GM12878 (cell line): ENCODE measurements at regions not wholly inside any gene's neighbourhood (a gene's known extent, or its start where the extent isn't known, plus 50 kb on each side); places are given as distances from the start of the nearest gene placed in this dataset.

Experiments used
- ATAC-seq: fragments of 200-7000 bp; cut with Tn5 transposase; 3 replicates; pipeline ENCODE4 v1.9.1; 2020; ENCODE audit warnings: mild to moderate bottlenecking, moderate library complexity
- BruUV-seq: library from RNA; stranded (reverse); fragments of 400-500 nt; replicated peaks from 2 replicates; lab custom pipeline; 2021; lab: Mats Ljungman, UMichigan
- CTCF ChIA-PET: fragments of 300-600 bp; sonication (Branson Sonifier 250); formaldehyde crosslinking; extraction: SDS; loops from one replicate; lab custom pipeline; 2021; ENCODE audit warnings: inconsistent platforms; lab: Yijun Ruan, JAX
- POLR2A ChIA-PET: fragments of 350-600 bp; formaldehyde crosslinking; extraction: SDS; loops from one replicate; lab custom pipeline; 2021; ENCODE audit warnings: inconsistent platforms; lab: Charles Lee
- RAD21 ChIA-PET: fragments of 300-600 bp; sonication (Branson Sonifier 250); formaldehyde crosslinking; loops from one replicate; lab custom pipeline; 2023; ENCODE audit warnings: antibody characterized with exemption; ENCODE audit not compliant: unreplicated experiment; lab: Charles Lee
- SMC1A ChIA-PET: fragments of 300-600 bp; sonication (Branson Sonifier 250); formaldehyde crosslinking; loops from one replicate; lab custom pipeline; 2023; ENCODE audit not compliant: unreplicated experiment, uncharacterized antibody; lab: Charles Lee
- DNase-seq: peaks from one replicate; pipeline ENCODE4 v3.0.0-alpha.2; 2011; ENCODE audit warnings: low read depth, low spot score
- FAIRE-seq: peaks from 3 replicates; lab custom pipeline; 2011; peaks lifted over from hg19 to GRCh38; lab: Jason Lieb, UNC
- H2AFZ ChIP-seq: 2 replicates; pipeline ENCODE4 v1.6.0; 2011; ENCODE audit warnings: low read depth, low read length, control low read depth; ENCODE audit not compliant: control insufficient read depth
- H3K27ac ChIP-seq: 2 replicates; pipeline ENCODE4 v1.5.1; 2011; ENCODE audit warnings: control low read depth; ENCODE audit not compliant: control insufficient read depth, insufficient read depth
- H3K27me3 ChIP-seq, 2 experiments: replicated peaks in 1 of 2; 2 replicates each; pipeline versions ENCODE4 v1.6.0 to v1.6.1; 2011; ENCODE audit warnings: low read length in 1 of 2; ENCODE audit not compliant: control insufficient read depth in 2 of 2, insufficient read depth in 2 of 2
- H3K36me3 ChIP-seq, 2 experiments: 2 replicates each; pipeline ENCODE4 v1.5.1; 2011; ENCODE audit warnings: low read length in 1 of 2; ENCODE audit not compliant: control insufficient read depth in 2 of 2, insufficient read depth in 2 of 2
- H3K4me1 ChIP-seq: 2 replicates; pipeline ENCODE4 v1.6.1; 2011; ENCODE audit warnings: mild to moderate bottlenecking, low read length, moderate library complexity, mixed read lengths; ENCODE audit not compliant: control insufficient read depth, insufficient read depth
- H3K4me2 ChIP-seq: 2 replicates; pipeline ENCODE4 v1.6.0; 2011; ENCODE audit warnings: control low read depth; ENCODE audit not compliant: control insufficient read depth, insufficient read depth
- H3K4me3 ChIP-seq: fragments of 200-600 bp; sonication (generic); 2 replicates; pipeline ENCODE4 v1.5.1; 2016
- H3K79me2 ChIP-seq: 2 replicates; pipeline ENCODE4 v1.6.0; 2011; ENCODE audit warnings: low read length; ENCODE audit not compliant: control insufficient read depth, insufficient read depth
- H3K9ac ChIP-seq: 2 replicates; pipeline ENCODE4 v1.8.0; 2011; ENCODE audit warnings: low read length, control low read depth, mixed read lengths; ENCODE audit not compliant: control insufficient read depth, insufficient read depth
- H3K9me3 ChIP-seq: replicated peaks from 3 replicates; pipeline ENCODE4 v1.5.1; 2011; ENCODE audit warnings: mild to moderate bottlenecking, low read length; ENCODE audit not compliant: control insufficient read depth, insufficient read depth
- H4K20me1 ChIP-seq: 2 replicates; pipeline ENCODE4 v1.6.0; 2011; ENCODE audit not compliant: control insufficient read depth, insufficient read depth
- CEBPB ChIP-seq, 2 experiments: fragments of 150-350 bp in 1 of 2; IDR thresholded peaks; 2 replicates each; pipeline ENCODE4 v1.6.1; 2012 to 2014; ENCODE audit warnings: low read depth in 2 of 2, low read length in 2 of 2, borderline replicate concordance in 1 of 2, inconsistent platforms in 1 of 2
- ESRRA ChIP-seq: IDR thresholded peaks from 2 replicates; pipeline ENCODE4 v1.6.1; 2012; ENCODE audit warnings: mild to moderate bottlenecking, low read length, improper control_type of control experiment
- HDAC6 ChIP-seq: fragments of 200-600 bp; sonication (generic); IDR thresholded peaks from one replicate; pipeline ENCODE4 v1.8.0; 2017; ENCODE audit warnings: antibody characterized with exemption; ENCODE audit not compliant: unreplicated experiment
- IRF3 ChIP-seq: fragments of 450-650 bp; IDR thresholded peaks from 2 replicates; pipeline ENCODE4 v1.6.1; 2014; ENCODE audit warnings: mild to moderate bottlenecking
- KLF5 ChIP-seq: fragments of 450-650 bp; IDR thresholded peaks from 2 replicates; pipeline ENCODE4 v1.6.1; 2014; ENCODE audit warnings: mild to moderate bottlenecking; ENCODE audit not compliant: partially characterized antibody
- MXI1 ChIP-seq: fragments of 150-350 bp; IDR thresholded peaks from 2 replicates; pipeline ENCODE4 v1.6.1; 2011; ENCODE audit warnings: low read depth, mild to moderate bottlenecking, inconsistent platforms, low read length, improper control_type of control experiment
- RAD51 ChIP-seq: fragments of 450-650 bp; IDR thresholded peaks from 2 replicates; pipeline ENCODE4 v1.6.1; 2016; ENCODE audit warnings: moderate library complexity, mild to moderate bottlenecking, inconsistent platforms
- SREBF1 ChIP-seq: IDR thresholded peaks from 2 replicates; pipeline ENCODE4 v1.6.1; 2012; ENCODE audit warnings: mild to moderate bottlenecking, low read length
- TCF7 ChIP-seq: IDR thresholded peaks from 2 replicates; pipeline ENCODE4 v1.6.1; 2014; ENCODE audit warnings: antibody characterized with exemption, borderline replicate concordance
- WRNIP1 ChIP-seq: IDR thresholded peaks from 2 replicates; pipeline ENCODE4 v1.6.1; 2011; ENCODE audit warnings: low read depth, low read length, improper control_type of control experiment, borderline replicate concordance
- YY1 ChIP-seq: IDR thresholded peaks from 2 replicates; pipeline ENCODE4 v1.6.1; 2011; ENCODE audit warnings: low read depth, mild to moderate bottlenecking, low read length
- WGBS: methylation state at CpG from one replicate; pipeline ENCODE4 v1.1.6; 2016; ENCODE audit warnings: low lambda C conversion rate; ENCODE audit not compliant: insufficient replicate concordance, insufficient coverage; ENCODE audit errors: missing lambda C conversion rate; 5-methylcytosine and 5-hydroxymethylcytosine counted together
- in situ Hi-C: fragments of 300-500 bp; cut with MboI; formaldehyde crosslinking; loops from 9 replicates; pipeline ENCODE4 v1.14.3; 2018; ENCODE audit warnings: mixed read lengths
- intact Hi-C: fragments of 100-400 bp; cut with micrococcal nuclease; formaldehyde crosslinking; loops from one replicate; pipeline ENCODE4 v1.14.2; 2022; ENCODE audit not compliant: unreplicated experiment

GRCh38 chr13:104086210-104086609, 1020.0 kb upstream of the SLC10A2 start:
- Histone ChIP-seq H3K27ac (no peak overlapping the region), H4K20me1 (no peaks in the 10 kb centered on the region), H3K4me2 (no peak overlapping the region), H3K9me3 (no peaks in the 10 kb centered on the region), H3K4me1 (no peaks in the 10 kb centered on the region), H3K9ac (no peak overlapping the region), H2AFZ (no peak overlapping the region), H3K79me2 (no peaks in the 10 kb centered on the region), H3K27me3 (no peaks in the 10 kb centered on the region), H3K4me3 (no peak overlapping the region), H3K36me3 (no peaks in the 10 kb centered on the region)
- RAD21 ChIA-PET, result no interaction called here
- intact Hi-C loops (no loop called here), in situ Hi-C loops (no loop called here)
- CTCF ChIA-PET, result no interaction called here
- BruUV-seq, result no TSS peak
- 0% methylated on average over 1 of the region's 1 CpG for WGBS
- FAIRE-seq, result no peak
- POLR2A ChIA-PET, result no interaction called here
- DNase-seq, result no peak
- SMC1A ChIA-PET, result no interaction called here
- TF ChIP-seq CEBPB (IDR thresholded peaks at IDR 0.05; ENCODE audit: borderline replicate concordance in 1 of 2, low read depth in 2 of 2, low read length in 2 of 2) (no peak), SREBF1 (no peak), YY1 (no peak), TCF7 (no peak)
- ATAC-seq, result no peak

- no peak overlapping the region for H3K9ac ChIP-seq
- H3K4me2 ChIP-seq, result no peak overlapping the region
- TF ChIP-seq WRNIP1 (no peak), MXI1 (no peak), IRF3 (no peak), KLF5 (no peak), HDAC6 (no peak), RAD51 (no peak), ESRRA (no peak)
- H3K27me3 ChIP-seq, result no peaks in the 10 kb centered on the region
- H4K20me1 ChIP-seq, result no peaks in the 10 kb centered on the region
- POLR2A ChIA-PET, result no interaction called here
- H3K9me3 ChIP-seq, result no peaks in the 10 kb centered on the region
- CTCF ChIA-PET, result no interaction called here
- ATAC-seq (no peak), FAIRE-seq (no peak), DNase-seq (no peak)
- RAD21 ChIA-PET, result no interaction called here
- H2AFZ ChIP-seq, result no peak overlapping the region
- 10% methylated on average over 4 of the region's 4 CpGs for WGBS
- no peak overlapping the region for H3K4me3 ChIP-seq
- no TSS peak for BruUV-seq
- no peaks in the 10 kb centered on the region for H3K4me1 ChIP-seq
- no peaks in the 10 kb centered on the region for H3K79me2 ChIP-seq
- in situ Hi-C loops, result no loop called here
- intact Hi-C loops, result no loop called here
- SMC1A ChIA-PET, result no interaction called here
- H3K36me3 ChIP-seq, result no peaks in the 10 kb centered on the region
- no peak overlapping the region for H3K27ac ChIP-seq
Observed at GRCh38 chr13:104085611-104086010, 1019.4 kb upstream of the SLC10A2 start.
